ENCODE measurements at regions not wholly inside any gene's neighbourhood (a gene's known extent, or its start where the extent isn't known, plus 50 kb on each side); places are given as distances from the start of the nearest gene placed in this dataset.

DNA sequence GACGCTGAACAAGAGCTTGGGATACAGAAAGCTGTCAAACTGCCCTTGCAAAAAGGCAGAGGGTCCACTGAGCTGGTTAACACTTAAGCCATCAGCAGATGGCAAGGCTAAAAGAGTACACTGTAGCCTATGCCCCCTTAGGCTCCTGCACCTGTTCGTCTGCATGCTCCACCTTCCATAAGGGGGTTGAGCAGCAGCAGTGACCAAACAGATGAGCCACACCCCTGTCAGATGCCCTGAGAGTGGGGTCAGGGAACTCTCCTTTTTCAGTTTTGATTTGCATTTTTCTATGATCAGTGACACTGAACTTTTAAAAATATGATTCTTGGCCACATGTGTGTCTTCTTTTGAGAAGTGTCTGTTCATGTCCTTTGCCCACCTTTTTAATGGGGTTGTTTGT is 402.5 kb upstream of the FAM98A start:
- Histone ChIP-seq H3K4me1 (no peaks in the 10 kb centered on the region), H3K4me3 (no peak overlapping the region), H3K36me3 (no peaks in the 10 kb centered on the region), H3K27ac (no peak overlapping the region), H3K9me3 (no peaks in the 10 kb centered on the region), H3K27me3 (no peaks in the 10 kb centered on the region)
- DNase-seq (no peak), ATAC-seq (no peak)
- WGBS (ENCODE audit: insufficient coverage, low coverage, low lambda C conversion rate, missing lambda C conversion rate), result 57% methylated on average over 1 of the region's 2 CpGs
- TF ChIP-seq POLR2A (IDR thresholded peaks at IDR 0.05), result no peak
- TF ChIP-seq, protein P1, sequence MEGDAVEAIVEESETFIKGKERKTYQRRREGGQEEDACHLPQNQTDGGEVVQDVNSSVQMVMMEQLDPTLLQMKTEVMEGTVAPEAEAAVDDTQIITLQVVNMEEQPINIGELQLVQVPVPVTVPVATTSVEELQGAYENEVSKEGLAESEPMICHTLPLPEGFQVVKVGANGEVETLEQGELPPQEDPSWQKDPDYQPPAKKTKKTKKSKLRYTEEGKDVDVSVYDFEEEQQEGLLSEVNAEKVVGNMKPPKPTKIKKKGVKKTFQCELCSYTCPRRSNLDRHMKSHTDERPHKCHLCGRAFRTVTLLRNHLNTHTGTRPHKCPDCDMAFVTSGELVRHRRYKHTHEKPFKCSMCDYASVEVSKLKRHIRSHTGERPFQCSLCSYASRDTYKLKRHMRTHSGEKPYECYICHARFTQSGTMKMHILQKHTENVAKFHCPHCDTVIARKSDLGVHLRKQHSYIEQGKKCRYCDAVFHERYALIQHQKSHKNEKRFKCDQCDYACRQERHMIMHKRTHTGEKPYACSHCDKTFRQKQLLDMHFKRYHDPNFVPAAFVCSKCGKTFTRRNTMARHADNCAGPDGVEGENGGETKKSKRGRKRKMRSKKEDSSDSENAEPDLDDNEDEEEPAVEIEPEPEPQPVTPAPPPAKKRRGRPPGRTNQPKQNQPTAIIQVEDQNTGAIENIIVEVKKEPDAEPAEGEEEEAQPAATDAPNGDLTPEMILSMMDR (IDR thresholded peaks at IDR 0.05), result no peak
- intact Hi-C loops (cut with DNase I), result no loop called here

DNA sequence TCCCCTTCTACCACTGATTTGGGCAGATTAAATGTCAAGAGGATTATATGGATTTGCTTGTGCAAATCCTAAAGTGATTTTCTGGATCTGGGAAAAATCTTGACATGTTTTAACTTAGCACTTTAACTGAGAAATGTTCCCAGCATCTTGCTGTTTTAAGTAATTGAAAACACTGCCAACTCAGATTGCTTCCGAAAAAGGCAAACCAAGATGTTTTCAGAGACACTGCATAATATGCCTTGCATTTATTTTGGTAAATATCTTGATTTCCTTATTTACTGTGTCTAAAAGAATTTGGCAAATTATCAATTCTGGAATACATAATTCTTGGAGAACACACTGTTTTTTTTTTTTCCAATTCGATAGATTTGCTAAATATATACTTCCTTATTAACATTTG is 385.0 kb upstream of the FAM98A start:
- 32% methylated on average over 2 of the region's 2 CpGs for WGBS (ENCODE audit: insufficient coverage, low coverage, low lambda C conversion rate, missing lambda C conversion rate)
- H3K4me3 ChIP-seq, result no peak overlapping the region
- no peaks in the 10 kb centered on the region for H3K27me3 ChIP-seq
- DNase-seq (no peak), ATAC-seq (no peak)
- intact Hi-C loops (cut with DNase I), result no loop called here
- H3K4me1 ChIP-seq, result no peaks in the 10 kb centered on the region
- no peak overlapping the region for H3K27ac ChIP-seq
- TF ChIP-seq, protein P1 (IDR thresholded peaks at IDR 0.05), result no peak
- no peak for TF ChIP-seq POLR2A (IDR thresholded peaks at IDR 0.05)
- no peaks in the 10 kb centered on the region for H3K36me3 ChIP-seq
- H3K9me3 ChIP-seq, result peaks cover 0 to 3% (median 0%) of the 10 kb centered on the region in 4 donors

DNA sequence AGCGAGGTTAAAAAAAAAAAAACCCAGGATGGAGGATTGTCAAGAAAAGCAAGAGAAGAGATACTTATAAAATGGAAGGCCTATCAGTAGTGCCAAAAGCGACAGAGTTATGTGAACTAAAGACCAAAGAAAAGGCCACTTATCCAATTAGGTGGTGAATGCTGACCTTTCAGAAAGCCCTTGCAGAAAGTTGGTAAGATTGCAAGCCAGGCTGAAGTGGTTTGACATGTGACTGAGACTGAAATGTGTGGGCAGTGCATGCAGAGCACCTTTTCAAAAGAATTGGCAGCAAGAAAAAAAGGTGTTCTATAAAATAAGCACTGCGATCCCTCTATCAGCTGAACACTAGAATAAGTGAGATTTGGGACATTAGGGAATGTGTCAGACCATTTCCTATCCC is 379.4 kb upstream of the FAM98A start:
- H3K4me3 ChIP-seq, result no peak overlapping the region
- H3K4me1 ChIP-seq, result no peaks in the 10 kb centered on the region
- DNase-seq (no peak), ATAC-seq (no peak)
- WGBS (ENCODE audit: insufficient coverage, low coverage, low lambda C conversion rate, missing lambda C conversion rate), result 50% methylated on average over 3 of the region's 3 CpGs
- intact Hi-C loops (cut with DNase I), result no loop called here
- no peak for TF ChIP-seq POLR2A (IDR thresholded peaks at IDR 0.05)
- TF ChIP-seq, protein P1 (IDR thresholded peaks at IDR 0.05), result no peak
- no peaks in the 10 kb centered on the region for H3K27me3 ChIP-seq
- no peak overlapping the region for H3K27ac ChIP-seq
- H3K36me3 ChIP-seq, result no peaks in the 10 kb centered on the region
- H3K9me3 ChIP-seq, result peaks cover 0 to 3% (median 0%) of the 10 kb centered on the region in 4 donors

DNA sequence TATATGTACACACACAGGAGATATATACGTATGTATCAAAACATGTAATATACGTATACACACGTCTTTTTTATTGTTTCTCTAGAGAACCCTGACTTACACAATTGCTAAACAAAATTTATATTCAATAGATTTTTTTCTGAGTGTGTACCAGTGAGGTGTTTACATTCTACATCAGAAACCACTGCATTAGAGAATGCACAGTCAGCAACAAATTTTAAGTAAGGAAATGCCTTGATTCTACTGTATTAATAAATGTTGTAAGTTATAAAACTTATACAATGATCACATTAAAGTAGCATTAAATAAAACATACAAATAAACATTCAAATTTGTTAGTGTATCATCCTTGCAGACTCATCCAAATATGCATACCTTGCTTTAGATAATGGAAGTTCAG is 376.4 kb upstream of the FAM98A start:
- WGBS (ENCODE audit: insufficient coverage, low coverage, low lambda C conversion rate, missing lambda C conversion rate), result 69% methylated on average over 3 of the region's 3 CpGs
- H3K36me3 ChIP-seq, result no peaks in the 10 kb centered on the region
- no peak overlapping the region for H3K27ac ChIP-seq
- TF ChIP-seq, protein P1 (IDR thresholded peaks at IDR 0.05), result no peak
- no peak for TF ChIP-seq POLR2A (IDR thresholded peaks at IDR 0.05)
- no peaks in the 10 kb centered on the region for H3K4me1 ChIP-seq
- intact Hi-C loops (cut with DNase I), result no loop called here
- ATAC-seq (no peak), DNase-seq (no peak)
- H3K4me3 ChIP-seq, result no peak overlapping the region
- peaks cover 0 to 3% (median 0%) of the 10 kb centered on the region in 4 donors for H3K9me3 ChIP-seq
- no peaks in the 10 kb centered on the region for H3K27me3 ChIP-seq

DNA sequence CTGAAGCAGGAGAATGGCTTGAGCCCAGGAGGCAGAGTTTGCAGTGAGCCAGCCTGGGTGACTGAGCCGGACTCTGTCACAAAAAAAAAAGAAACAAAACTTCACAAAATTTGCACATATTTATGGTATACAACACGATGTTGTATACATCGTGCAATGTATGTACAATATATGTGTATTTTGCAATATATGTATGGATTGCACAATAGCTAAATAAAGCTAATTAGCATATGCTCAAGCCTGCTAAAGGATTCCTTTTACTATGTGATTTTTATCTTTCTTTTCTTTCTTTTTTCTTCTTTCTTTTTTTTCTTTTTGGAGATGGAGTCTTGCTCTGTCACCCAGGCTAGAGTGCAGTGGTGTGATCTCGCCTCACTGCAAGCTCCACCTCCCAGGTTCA is 368.0 kb upstream of the FAM98A start:
- Histone ChIP-seq H3K36me3 (no peaks in the 10 kb centered on the region), H3K4me3 (no peak overlapping the region), H3K27me3 (no peaks in the 10 kb centered on the region), H3K9me3 (no peaks in the 10 kb centered on the region), H3K27ac (no peak overlapping the region), H3K4me1 (no peaks in the 10 kb centered on the region)
- ATAC-seq (no peak), DNase-seq (no peak)
- TF ChIP-seq, protein P1 (IDR thresholded peaks at IDR 0.05), result no peak
- 66% methylated on average over 4 of the region's 4 CpGs for WGBS (ENCODE audit: insufficient coverage, low coverage, low lambda C conversion rate, missing lambda C conversion rate)
- intact Hi-C loops (cut with DNase I), result no loop called here

Measured in right lobe of liver (tissue), 6 donors.